ENCODE measurements at regions not wholly inside any gene's neighbourhood (a gene's known extent, or its start where the extent isn't known, plus 50 kb on each side); places are given as distances from the start of the nearest gene placed in this dataset.

DNA sequence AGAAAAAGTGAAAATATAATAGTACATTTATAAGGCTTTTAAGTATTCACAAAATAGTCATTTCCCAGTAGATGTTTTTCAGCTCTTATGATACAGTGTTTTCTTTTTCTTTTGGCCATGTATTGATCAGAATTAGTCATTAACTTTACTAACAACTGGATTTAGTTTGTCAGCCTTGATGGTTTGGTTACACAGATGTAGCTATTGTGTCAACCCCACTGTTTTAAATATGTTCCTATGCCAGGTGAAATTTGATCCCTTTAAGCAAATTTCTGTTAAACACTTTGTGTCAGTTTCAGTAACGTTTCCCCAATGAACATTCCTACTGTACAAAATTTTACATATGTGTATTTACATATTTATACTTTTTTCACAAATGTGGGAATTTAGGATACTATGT, 261.5 kb upstream of the STARD13 start:
- Histone ChIP-seq H3K27me3 (ENCODE audit: low read depth) (no peaks in the 10 kb centered on the region), H3K9me3 (replicated peaks) (no peaks in the 10 kb centered on the region), H3K4me3 (no peak overlapping the region), H3K4me1 (peaks cover 22% of the 10 kb centered on the region), H3K27ac (replicated peaks) (no peak overlapping the region), H3K36me3 (no peaks in the 10 kb centered on the region)
- intact Hi-C loops (cut with micrococcal nuclease): no loop called here
- DNase-seq: no peak
- TF ChIP-seq CTCF (IDR thresholded peaks at IDR 0.05; ENCODE audit: borderline replicate concordance): no peak

GRCh38 chr13:33548069-33548468, 262.5 kb upstream of the STARD13 start:
- H3K9me3 ChIP-seq (replicated peaks): no peaks in the 10 kb centered on the region
- H3K4me3 ChIP-seq: no peak overlapping the region
- no peak for DNase-seq
- no peaks in the 10 kb centered on the region for H3K36me3 ChIP-seq
- TF ChIP-seq CTCF (IDR thresholded peaks at IDR 0.05; ENCODE audit: borderline replicate concordance): no peak
- no peak overlapping the region for H3K27ac ChIP-seq (replicated peaks)
- intact Hi-C loops (cut with micrococcal nuclease): no loop called here
- H3K4me1 ChIP-seq: peaks cover 26% of the 10 kb centered on the region
- no peaks in the 10 kb centered on the region for H3K27me3 ChIP-seq (ENCODE audit: low read depth)

DNA sequence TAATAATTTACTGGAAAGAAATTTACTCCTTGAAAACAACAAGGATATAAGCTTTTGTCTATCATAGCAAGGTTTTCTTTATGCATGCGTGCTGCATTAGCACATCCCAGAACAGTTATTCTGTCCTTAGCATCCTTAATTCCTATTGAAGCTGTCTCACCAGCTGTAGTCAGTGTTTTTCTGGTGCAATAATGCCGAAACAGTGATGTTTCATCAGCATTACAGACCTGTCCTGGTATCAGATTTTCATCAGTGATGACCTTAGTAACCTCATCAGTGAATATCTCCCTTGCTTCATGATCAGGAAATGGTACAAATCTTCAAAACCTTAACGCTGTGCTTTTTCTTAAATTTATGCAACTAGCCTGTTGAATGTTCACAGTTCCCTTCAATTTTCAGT, 264.7 kb upstream of the STARD13 start:
- peaks cover 20% of the 10 kb centered on the region for H3K4me1 ChIP-seq
- intact Hi-C loops (cut with micrococcal nuclease): no loop called here
- H3K9me3 ChIP-seq (replicated peaks): no peaks in the 10 kb centered on the region
- DNase-seq: no peak
- no peak overlapping the region for H3K27ac ChIP-seq (replicated peaks)
- no peaks in the 10 kb centered on the region for H3K36me3 ChIP-seq
- TF ChIP-seq CTCF (IDR thresholded peaks at IDR 0.05; ENCODE audit: borderline replicate concordance): no peak
- H3K4me3 ChIP-seq: no peak overlapping the region
- no peaks in the 10 kb centered on the region for H3K27me3 ChIP-seq (ENCODE audit: low read depth)

GRCh38 chr13:33550885-33551284, 265.3 kb upstream of the STARD13 start:
- H3K27ac ChIP-seq (replicated peaks): no peak overlapping the region
- no peak overlapping the region for H3K4me3 ChIP-seq
- no peak for DNase-seq
- H3K36me3 ChIP-seq: no peaks in the 10 kb centered on the region
- intact Hi-C loops (cut with micrococcal nuclease): no loop called here
- no peaks in the 10 kb centered on the region for H3K27me3 ChIP-seq (ENCODE audit: low read depth)
- TF ChIP-seq CTCF (IDR thresholded peaks at IDR 0.05; ENCODE audit: borderline replicate concordance): no peak
- H3K9me3 ChIP-seq (replicated peaks): no peaks in the 10 kb centered on the region
- peaks cover 26% of the 10 kb centered on the region for H3K4me1 ChIP-seq

- Histone ChIP-seq H3K4me3 (no peak overlapping the region), H3K9me3 (replicated peaks) (no peaks in the 10 kb centered on the region), H3K36me3 (no peaks in the 10 kb centered on the region), H3K27me3 (ENCODE audit: low read depth) (no peaks in the 10 kb centered on the region), H3K4me1 (peaks cover 21% of the 10 kb centered on the region), H3K27ac (replicated peaks) (peak overlapping the region; percentile 53)
- no peak for DNase-seq
- no peak for TF ChIP-seq CTCF (IDR thresholded peaks at IDR 0.05; ENCODE audit: borderline replicate concordance)
- intact Hi-C loops (cut with micrococcal nuclease): loop anchor here (2.0 kb wide), 1 partner anchor 26 kb away; no protein-coding TSS in a partner anchor
These were observed 262.8 kb upstream of the RFC3 start for GRCh38 chr13:33554919-33555791.
